ES-I3 (cell line): ENCODE measurements at regions not wholly inside any gene's neighbourhood (a gene's known extent, or its start where the extent isn't known, plus 50 kb on each side); places are given as distances from the start of the nearest gene placed in this dataset.

Experiments used
- H3K36me3 ChIP-seq: 2 replicates; pipeline ENCODE4 v1.6.1; 2013; ENCODE audit warnings: mild to moderate bottlenecking, low read length, control low read depth, moderate library complexity; ENCODE audit not compliant: insufficient read depth
- H3K4me1 ChIP-seq: 2 replicates; pipeline ENCODE4 v1.6.1; 2013; ENCODE audit warnings: mild to moderate bottlenecking, control low read depth, low read length; ENCODE audit not compliant: insufficient read depth
- H3K9ac ChIP-seq: 2 replicates; pipeline ENCODE4 v1.6.1; 2013; ENCODE audit warnings: low read depth, mild to moderate bottlenecking, low read length, moderate library complexity
- H3K9me3 ChIP-seq: 2 replicates; pipeline ENCODE4 v1.6.1; 2013; ENCODE audit warnings: mild to moderate bottlenecking, low read length, moderate library complexity; ENCODE audit not compliant: control insufficient read depth, insufficient read depth

DNA sequence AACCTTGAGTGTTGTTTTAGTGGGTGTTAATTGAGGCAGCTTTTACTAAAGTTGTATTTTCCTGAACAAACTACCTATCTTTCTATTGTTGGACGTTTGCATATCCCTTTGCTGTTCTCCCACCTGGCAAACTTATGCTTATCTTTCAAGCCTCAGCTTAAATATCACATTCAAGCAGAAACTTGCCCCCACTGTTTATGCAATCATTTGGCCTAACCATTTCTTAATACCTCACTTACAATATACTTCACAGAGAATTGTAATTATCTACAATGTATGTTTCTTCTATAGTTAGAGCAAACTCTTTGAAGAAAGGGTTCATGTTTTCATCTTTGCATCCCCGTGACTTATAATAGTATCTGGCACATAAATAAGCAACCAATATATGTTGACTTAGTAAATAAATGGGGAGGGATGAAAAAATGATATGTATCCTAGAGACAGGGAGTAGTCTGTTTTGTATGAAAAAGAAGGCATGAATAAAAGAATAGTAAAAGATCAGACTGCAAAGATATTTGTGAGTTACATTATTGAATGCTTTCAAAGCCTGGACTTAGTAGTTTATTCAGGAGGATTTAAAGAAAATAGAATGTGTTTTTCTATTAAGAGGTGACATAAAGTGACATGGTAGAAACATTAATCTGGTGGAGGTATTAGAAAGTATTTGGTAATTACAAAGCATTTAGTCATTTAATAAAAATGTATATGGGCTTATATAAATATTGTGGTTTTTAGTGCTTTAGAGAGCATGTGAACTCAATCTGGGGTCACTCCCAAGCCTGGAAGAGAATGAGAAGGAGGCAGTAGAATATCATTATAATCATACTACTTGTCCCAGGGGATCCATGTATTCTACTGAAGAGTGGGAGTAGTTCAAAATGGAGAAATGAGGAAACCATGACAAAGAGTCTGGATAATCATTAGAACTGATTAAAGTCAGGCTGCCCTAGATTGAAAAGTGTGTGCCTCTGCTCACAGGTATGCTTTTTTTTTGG, 60.0 kb upstream of the DCBLD2 start:
- H3K36me3 ChIP-seq: no peaks in the 10 kb centered on the region
- H3K9ac ChIP-seq: no peak overlapping the region
- H3K4me1 ChIP-seq: no peaks in the 10 kb centered on the region
- no peaks in the 10 kb centered on the region for H3K9me3 ChIP-seq

DNA sequence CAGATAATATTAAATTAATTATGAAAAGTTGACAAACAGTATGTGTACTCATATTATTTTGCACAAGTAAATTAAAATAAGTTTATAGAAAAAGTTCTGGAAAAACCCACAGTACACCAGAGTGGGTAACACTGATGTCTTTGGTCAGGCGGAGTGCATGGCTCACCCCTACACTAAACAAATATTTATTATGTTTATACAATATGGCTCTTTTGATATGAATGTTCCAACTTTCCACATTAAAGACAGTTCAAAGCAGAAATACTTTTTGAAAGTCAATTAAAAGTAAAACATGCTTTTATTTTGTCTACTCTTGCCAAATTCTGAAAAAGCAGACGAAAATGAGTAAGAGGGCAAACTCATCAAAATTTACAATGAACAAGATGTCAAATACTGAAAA, 56.2 kb upstream of the DCBLD2 start:
- no peak overlapping the region for H3K9ac ChIP-seq
- no peaks in the 10 kb centered on the region for H3K36me3 ChIP-seq
- no peaks in the 10 kb centered on the region for H3K9me3 ChIP-seq
- H3K4me1 ChIP-seq: no peaks in the 10 kb centered on the region

DNA sequence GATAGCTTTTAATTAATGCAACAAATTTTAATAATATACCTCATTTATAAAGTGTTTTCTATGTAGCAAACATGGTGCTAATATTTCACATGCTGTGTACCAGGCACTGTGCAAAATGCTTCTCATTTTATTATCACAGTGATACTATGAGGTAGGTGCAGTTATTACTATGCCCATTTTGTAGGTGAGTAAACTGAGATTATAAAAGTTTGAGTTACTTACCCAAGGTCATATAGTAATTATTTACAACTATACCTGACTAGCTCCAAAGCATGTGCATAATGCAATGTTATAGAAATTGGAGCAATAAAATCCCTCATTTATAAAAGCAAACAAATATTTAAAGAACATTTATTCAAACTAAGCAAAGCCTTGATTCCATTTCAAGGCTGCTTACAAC, 54.5 kb upstream of the DCBLD2 start:
- Histone ChIP-seq H3K4me1 (no peaks in the 10 kb centered on the region), H3K36me3 (no peaks in the 10 kb centered on the region), H3K9me3 (no peaks in the 10 kb centered on the region), H3K9ac (no peak overlapping the region)

DNA sequence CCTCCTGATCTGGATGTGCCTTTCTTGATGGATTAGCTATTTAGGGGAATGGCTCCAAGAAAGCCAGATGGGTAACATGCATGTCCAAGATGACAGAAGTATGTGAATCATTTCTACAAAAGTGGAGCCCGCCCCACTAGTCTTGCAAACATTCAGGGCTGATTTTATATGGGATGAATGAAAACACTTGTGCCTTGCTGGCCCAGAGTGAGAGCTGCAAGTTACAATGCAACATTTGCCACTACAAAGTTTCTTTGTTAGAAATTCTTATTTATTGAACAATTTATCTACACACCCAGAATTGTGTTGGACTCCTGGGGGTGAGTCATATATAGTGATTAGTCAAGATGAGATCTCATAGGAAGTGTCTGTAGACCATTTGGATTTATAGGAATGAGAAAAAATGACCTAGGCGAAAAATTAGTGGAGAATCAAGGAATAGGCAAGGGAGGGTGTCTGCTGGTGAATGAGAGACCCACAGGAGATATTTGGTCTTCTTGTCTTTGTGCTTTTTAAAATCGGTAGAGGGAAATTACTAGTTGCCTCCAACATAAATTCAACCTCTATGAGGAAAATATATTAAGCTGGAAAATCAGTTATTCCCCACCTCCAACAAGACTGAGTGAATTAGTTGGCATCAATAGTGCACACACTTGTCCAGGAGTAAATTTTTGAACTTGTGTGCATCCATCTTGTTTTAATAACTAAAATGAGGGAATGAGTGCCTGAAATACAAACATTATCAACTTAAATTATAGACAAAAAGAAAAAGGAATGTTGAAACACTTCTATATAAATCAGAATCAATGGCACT, 53.5 kb upstream of the DCBLD2 start:
- Histone ChIP-seq H3K9me3 (no peaks in the 10 kb centered on the region), H3K36me3 (no peaks in the 10 kb centered on the region), H3K4me1 (no peaks in the 10 kb centered on the region), H3K9ac (no peak overlapping the region)

DNA sequence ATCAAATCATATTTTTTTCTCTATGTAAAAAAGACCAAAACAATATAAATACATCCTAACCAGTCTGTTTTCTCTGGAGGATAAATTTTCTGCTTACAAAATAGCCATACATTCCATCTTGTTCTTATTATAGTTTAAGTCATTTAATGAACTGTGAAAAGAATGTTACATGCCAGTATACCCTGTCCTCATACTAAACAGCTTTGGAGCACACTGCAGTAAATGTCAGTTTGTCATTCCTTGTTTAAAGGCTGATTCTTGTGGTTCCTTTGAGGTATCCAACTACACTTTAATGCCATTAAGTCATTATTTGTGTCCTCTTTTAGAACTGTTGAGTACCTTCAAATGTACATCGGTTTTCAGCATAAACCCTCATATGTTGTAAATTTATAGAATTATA, 52.7 kb upstream of the DCBLD2 start:
- H3K4me1 ChIP-seq: no peaks in the 10 kb centered on the region
- H3K9me3 ChIP-seq: no peaks in the 10 kb centered on the region
- no peaks in the 10 kb centered on the region for H3K36me3 ChIP-seq
- H3K9ac ChIP-seq: no peak overlapping the region

DNA sequence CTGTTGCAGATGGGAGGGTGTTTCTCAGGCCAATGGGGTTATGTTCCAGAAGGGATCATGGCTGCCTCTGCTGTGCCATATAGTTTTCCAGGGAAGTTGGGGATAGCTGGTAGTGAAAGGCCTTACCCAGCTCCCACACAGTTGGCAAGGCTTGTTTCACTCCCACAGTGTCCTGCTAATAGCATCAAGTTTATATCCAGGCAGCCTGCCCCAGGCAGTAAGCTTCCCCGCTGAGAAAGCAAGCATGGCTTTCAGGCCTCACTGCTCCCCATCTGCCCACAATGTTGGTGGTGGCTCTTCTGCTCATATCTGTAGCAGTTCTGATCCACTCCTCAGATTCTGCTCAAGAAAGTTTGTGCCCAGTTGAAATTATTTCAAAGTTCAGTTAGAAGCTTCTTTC, 50.9 kb upstream of the DCBLD2 start:
- no peaks in the 10 kb centered on the region for H3K4me1 ChIP-seq
- no peak overlapping the region for H3K9ac ChIP-seq
- H3K9me3 ChIP-seq: no peaks in the 10 kb centered on the region
- no peaks in the 10 kb centered on the region for H3K36me3 ChIP-seq
